HuH-7 (cell line): ENCODE measurements at regions not wholly inside any gene's neighbourhood (a gene's known extent, or its start where the extent isn't known, plus 50 kb on each side); places are given as distances from the start of the nearest gene placed in this dataset.
"Not testable (repeated sequence)": the region's sequence is repeated elsewhere in the genome, so short reads cannot be mapped to it uniquely, and the experiment has no call there.

Source experiments
- DNase-seq: peaks from one replicate; pipeline ENCODE4 v3.0.0; 2011; ENCODE audit warnings: low spot score

- no peak for DNase-seq
These were observed 150.1 kb downstream of the HAO1 start for GRCh38 chr20:7790189-7790588.

- no peak for DNase-seq
These were observed 147.9 kb downstream of the HAO1 start for GRCh38 chr20:7792150-7792869.

- DNase-seq = no peak
These were observed 142.1 kb downstream of the HAO1 start for GRCh38 chr20:7798176-7798575.

- DNase-seq = no peak
These were observed 140.4 kb downstream of the HAO1 start for GRCh38 chr20:7799862-7800261.

GRCh38 chr20:7803411-7804151, 136.7 kb downstream of the HAO1 start:
- not testable (repeated sequence) for DNase-seq

- DNase-seq = no peak
These were observed 133.4 kb downstream of the HAO1 start for GRCh38 chr20:7806831-7807230.

GRCh38 chr20:7817286-7817685, 123.0 kb downstream of the HAO1 start:
- no peak for DNase-seq

GRCh38 chr20:7818477-7818876, 121.8 kb downstream of the HAO1 start:
- DNase-seq = no peak

GRCh38 chr20:7820897-7821296, 119.4 kb downstream of the HAO1 start:
- no peak for DNase-seq

GRCh38 chr20:7822772-7823171, 117.5 kb downstream of the HAO1 start:
- no peak for DNase-seq

GRCh38 chr20:7828437-7828836, 111.8 kb downstream of the HAO1 start:
- no peak for DNase-seq

- no peak for DNase-seq
These were observed 111.2 kb downstream of the HAO1 start for GRCh38 chr20:7829031-7829430.

- no peak for DNase-seq
These were observed 110.5 kb downstream of the HAO1 start for GRCh38 chr20:7829776-7830175.
